ENCODE measurements at regions not wholly inside any gene's neighbourhood (a gene's known extent, or its start where the extent isn't known, plus 50 kb on each side); places are given as distances from the start of the nearest gene placed in this dataset.

- TF ChIP-seq CTCF (IDR thresholded peaks at IDR 0.05) (no peak), POLR2A (IDR thresholded peaks at IDR 0.05) (no peak)
Measured at GRCh38 chr17:62149961-62150360, 84.9 kb upstream of the MED13 start.
